Hematopoietic multipotent progenitor cell treated with erythropoietin and hydrocortisone succinate and interleukin-3 and kit ligand, for 17 days (in vitro differentiated cells): ENCODE measurements at regions not wholly inside any gene's neighbourhood (a gene's known extent, or its start where the extent isn't known, plus 50 kb on each side); places are given as distances from the start of the nearest gene placed in this dataset.
"Not testable (repeated sequence)": the region's sequence is repeated elsewhere in the genome, so short reads cannot be mapped to it uniquely, and the experiment has no call there.

Experiments
- DNase-seq: peaks from one replicate; pipeline ENCODE4 v3.0.0-alpha.2; 2015; ENCODE audit warnings: low spot score

DNA sequence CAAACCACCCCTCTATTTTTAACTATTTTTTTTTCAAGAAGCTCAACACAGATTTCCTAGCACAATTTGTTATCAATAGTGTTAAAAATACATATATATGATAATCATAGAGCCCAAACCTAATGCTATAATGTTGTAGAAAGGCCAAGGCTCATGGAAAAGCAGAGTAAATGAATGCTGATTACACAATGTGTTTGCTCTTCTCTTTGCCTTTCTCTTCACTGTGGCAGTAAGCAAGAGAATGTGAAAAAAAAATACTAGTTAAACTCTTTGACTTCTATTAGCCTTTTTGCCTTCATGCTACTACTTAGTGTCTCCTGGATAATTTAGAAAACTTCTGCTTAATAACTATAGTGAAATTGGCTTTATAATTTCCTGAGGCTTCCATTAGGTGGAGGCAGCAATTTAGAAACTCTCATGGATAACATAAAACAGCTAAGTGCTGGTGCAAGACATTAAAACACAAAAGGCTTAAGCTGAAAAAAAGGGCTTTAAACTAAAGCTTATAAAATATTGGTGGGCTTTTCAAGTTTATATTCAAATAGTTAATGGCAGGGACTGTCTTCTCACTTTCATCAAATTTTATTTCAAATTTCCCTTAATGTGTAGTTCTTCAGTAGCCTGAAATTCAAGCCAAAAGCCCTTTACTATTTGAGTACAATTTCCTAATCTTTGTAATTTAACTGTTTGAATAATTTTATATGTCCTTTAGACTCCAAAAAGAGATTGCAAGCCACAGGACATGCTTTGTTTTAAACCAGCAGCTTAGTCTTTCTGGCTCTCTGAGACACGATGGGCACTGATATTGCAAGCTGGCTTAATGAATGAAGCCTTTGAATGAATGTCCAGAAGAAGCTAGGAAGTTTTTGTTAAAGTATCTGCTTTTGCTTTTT lies 2031.8 kb upstream of the CDH6 start:
- no peak for DNase-seq

DNA sequence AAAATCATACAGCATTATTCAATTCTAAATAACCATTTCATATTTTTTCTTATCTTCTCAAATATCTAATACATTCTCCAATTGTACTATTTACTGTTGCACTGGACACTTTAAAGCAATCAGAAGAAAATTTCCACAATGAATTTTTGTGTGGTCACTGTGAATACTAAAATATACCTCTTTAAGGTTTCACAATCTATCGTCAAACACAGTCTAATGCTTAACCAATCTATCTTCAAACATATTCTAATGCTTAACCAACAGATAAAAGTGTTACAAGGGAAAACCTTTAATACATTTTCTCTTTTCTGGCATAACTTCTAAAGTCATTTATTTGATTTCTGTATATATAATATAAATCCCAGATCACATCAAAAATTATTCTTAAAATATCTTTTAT lies 2035.5 kb upstream of the CDH6 start:
- DNase-seq: no peak

DNA sequence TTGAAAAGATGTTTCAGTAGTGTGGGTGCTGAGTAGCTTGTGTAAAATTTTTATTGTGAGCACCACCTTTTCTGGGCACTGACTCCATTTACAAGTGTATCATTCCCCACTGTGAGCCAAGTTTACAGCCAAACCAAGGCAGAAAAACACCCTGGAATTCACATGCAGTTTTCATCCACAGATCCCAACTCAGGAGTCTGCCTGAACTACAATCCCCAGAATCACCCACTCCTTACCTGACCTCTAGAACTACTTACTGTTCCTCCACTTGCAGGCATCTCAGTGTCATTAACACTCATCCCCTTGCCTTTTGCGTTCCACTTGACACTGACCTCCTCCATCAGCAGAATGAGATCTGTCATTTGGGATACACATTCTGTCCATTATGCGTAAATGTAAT lies 2042.6 kb upstream of the CDH6 start:
- no peak for DNase-seq

DNA sequence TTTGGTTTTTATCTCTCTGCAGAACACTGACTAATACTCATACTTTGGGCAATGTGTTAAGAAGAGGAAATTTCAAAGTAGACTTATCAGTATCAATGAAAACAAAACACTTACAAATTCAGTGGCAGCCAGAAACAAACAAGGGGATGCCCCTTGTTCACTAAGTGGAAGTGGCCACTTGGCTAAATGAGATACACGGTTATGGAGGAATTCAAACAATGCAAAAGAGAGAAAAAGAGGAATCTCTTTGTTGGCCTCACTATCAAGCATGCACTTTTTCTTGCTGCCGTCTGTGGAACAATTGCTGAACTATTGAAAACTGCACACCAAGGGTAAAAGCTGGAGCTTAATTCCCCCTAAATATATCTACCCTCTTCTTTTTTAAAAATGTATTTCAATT lies 2044.9 kb upstream of the CDH6 start:
- no peak for DNase-seq

DNA sequence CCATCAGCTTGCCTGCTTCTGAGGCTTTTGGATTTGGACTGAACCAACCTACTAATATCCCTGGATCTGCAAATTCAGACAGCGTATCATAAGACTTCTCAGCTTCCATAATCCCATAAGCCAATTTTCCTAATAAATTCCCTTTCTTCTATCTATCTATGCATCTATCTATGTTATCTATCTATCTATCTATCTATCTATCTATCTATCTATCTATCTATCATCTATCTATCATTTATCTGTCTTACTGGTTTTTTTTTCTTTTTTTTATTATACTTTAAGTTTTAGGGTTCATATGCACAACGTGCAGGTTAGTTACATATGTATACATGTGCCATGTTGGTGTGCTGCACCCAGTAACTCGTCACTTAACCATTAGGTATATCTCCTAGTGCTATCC lies 2045.4 kb upstream of the CDH6 start:
- no peak for DNase-seq

DNA sequence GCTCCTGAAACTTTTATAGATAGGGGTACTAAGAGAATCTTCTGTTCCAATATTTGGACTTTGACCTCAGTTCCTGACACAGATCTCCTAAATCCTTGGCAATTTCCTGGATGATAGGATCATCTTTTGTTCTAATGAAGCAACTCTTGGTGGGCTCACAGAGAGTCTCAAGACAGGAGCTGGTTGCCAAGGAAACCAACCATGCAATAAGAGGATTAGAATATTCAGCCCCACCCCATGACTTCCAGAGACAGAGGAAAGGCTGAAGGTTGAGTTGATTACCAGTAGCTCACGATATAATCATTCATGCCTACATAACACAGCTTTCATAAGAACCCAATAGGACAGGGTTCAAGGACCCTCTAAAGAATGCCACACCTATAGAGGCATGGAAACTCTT lies 2050.2 kb upstream of the CDH6 start:
- DNase-seq: no peak

DNA sequence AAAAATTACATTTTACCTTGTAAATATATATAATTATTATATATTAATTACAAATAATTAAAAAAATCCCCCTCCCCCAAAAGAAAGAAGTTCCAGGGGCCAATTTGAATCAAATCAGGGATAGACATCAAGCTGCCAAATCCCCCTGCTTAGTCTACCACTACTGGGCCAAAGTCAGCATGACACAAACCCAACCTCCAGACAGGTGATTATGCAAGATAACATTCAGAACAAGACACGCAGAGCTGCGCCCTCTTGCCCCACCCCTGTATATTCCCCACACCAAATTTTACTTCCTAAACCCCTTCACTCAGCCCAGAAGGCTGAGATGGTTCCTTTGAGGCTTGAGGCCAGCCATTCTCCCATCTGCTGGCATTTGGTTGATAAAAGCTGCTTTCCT lies 2059.1 kb upstream of the CDH6 start:
- DNase-seq: no peak

DNA sequence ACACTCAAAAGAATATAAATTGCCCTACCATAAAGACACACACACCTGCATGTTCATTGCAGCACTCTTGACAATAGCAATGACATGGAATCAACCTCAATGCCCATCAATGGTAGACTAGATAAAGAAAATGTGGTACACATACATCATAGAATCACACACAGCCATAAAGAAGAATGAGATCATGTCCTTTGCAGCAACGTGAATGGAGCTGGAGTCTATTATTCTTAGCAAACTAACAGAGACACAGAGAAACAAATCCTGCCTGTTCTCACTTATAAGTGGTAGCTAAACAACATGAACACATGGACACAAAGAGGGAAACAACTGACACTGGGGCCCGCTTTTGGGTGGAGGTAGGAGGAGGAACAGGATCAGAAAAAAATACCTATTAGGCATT lies 2062.2 kb upstream of the CDH6 start:
- no peak for DNase-seq

DNA sequence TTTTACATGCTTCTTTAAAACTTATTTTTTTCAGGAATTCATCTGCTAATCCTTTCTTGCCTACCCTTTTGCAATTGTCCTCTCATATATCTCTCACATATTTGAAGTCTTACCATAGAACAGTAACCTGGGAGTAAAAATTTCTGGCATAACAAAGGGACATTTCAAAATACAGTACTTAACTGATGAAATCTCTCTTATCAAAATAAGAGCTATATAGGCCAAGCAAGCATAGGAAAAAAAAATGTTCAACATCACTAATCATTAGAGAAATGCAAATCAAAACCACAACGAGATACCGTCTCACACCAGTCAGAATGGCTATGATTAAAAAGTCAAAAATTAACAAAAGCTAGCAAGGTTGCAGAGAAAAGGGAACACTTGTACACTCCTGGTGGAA lies 2062.7 kb upstream of the CDH6 start:
- DNase-seq: no peak

DNA sequence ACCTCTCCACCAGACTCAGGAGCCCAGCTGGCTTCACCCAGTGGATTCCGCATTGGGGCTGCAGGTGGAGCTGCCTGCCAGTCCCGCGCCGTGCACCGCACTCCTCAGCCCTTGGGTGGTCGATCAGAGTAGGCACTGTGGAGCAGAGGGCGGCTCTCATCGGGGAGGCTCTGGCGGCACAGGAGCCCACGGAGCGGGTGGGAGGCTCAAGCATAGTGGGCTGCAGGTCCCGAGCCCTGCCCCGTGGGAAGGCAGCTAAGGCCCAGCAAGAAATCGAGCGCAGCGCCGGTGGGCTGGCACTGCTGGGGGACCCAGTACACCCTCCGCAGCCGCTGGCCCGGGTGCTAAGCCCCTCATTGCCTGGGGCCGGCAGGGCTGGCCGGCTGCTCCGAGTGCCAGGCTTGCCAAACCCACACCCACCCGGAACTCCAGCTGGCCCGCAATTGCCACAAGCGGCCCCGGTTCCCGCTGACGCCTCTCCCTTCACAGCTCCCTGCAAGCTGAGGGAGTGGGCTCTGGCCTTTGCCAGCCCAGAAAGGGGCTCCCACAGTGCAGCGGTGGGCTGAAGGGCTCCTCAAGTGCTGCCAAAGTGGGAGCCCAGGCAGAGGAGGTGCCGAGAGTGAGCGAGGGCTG lies 2065.8 kb upstream of the CDH6 start:
- not testable (repeated sequence) for DNase-seq

DNA sequence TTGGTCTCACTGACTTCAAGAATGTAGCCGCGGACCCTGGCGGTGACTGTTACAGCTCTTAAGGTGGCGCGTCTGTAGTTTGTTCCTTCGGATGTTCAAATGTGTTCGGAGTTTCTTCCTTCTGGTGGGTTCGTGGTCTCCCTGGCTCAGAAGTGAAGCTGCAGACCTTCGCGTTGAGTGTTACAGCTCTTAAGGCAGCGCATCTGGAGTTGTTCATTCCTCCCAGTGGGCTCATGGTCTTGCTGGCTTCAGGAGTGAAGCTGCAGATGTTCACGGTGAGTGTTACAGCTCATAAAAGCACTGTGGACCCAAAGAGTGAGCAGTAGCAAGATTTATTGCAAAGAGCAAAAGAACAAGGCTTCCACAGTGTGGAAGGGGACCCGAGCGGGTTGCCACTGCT lies 2067.0 kb upstream of the CDH6 start:
- DNase-seq: not testable (repeated sequence)

DNA sequence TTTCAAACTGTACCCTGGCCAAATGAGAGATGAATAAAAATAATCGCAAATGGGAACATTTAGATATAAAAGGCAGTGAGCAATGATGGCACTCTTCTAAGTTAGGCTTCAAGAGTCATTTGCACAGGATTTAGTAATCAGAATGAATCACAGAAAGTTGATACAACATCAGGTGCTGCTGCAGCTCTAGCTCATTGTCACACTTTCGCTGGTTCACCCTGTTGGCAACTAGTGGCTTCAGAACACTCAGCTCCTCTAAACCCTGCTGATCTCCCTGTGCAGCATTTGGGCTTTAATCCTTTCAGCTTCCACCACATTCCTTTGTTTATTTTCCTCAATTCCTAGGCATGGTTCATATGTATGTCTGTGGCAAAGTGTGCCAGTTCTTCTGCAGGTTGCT lies 2071.2 kb upstream of the CDH6 start:
- DNase-seq: no peak

DNA sequence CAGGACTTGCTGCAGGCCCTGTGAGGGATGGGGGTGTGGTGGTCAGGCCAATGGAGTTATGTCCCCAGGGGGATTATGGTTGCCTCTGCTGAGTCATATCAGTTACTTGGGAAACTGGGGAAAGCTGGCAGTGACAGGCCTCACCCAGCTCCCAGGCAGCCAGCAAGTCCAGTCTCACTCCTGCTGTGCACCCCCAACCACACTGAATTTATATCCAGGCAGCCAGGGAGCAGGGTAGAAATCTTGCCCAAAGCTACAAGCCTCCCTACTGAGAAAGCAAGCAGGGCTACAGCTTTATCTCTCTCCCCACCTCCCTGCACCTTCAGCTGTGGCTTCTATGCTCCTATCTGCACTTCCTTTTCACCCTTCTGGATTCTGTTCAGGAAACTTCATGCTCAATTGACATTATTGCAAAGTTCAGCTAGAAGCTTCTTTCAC lies 2076.0 kb upstream of the CDH9 start:
- DNase-seq: no peak

DNA sequence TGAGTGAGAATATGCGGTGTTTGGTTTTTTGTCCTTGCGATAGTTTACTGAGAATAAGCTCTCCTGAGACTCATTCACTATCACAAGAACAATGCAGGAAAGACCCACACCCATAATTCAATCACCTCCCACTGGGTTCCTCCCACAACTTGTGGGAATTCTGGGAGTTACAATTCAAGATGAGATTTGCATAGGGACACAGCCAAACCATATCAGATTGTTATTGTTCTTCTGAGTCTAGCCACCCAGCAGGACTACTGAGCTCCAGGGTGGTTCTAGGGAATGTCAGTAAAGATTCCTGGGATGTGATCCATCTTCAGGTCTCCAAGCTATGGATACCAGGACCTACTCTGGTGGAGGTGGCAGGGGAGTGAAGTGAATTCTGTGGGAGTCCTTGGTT lies 2075.1 kb upstream of the CDH9 start:
- DNase-seq: no peak

DNA sequence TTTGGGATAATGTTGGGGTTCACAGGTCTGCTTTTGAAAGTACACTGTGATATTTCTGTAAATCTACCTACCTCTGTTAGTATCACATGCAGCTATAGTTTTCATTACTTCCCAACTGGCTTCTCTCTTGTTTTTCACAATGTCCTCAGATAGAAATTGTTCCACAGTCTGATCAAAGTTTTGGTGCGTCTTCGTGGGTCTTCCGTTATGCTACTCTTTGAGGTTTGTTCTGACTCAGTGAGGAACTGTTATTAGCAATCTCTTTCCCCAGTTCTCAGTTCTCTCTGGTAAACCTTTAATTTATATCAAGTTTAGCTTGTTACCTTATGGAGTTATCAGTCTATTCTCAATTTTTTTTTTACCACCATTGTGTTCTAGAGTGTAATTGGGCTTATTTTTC lies 2061.2 kb upstream of the CDH9 start:
- DNase-seq: no peak

DNA sequence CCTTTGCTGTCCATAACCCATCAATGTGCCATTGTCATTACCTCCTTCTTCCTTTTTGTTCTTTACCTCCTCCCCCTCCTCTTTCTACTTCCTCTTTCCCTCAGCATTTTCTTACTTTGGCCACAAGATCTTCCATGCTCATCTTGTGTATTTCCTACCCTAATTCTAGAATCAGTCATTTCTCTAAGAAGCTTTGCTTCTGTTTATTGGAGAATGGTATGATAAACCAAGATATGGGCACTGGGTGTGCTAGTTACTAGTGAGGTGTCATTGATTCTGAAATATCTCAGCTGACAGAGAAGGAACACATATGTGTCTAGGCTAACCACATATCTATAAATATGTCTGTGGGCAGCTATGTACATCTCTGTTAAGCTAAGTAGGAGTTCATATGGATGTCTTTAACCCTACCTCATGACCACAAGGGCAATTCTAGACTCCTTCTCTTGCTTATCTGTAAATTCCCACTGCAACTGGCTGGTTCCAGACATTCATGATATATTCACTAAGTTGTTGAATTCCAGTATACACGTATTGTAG lies 2051.3 kb upstream of the CDH9 start:
- no peak for DNase-seq

DNA sequence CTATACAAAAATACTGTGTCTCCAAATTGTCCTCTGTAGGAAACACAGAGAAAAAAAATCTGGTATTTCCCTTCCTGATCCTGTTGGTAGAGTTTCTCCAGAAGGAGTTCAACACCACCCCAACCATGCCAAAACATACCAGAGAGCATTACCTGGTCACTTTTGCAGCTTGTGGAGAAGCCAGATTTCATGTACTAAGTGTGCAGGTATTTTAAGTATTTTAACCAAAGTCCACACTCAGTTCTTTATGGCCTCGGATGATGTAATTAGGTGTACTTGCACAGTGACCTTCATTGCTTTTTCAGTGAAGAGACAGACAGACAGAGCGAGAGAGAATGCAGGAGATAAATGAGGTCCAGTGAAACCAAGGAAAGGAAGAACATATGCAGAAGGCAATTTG lies 2046.8 kb upstream of the CDH9 start:
- no peak for DNase-seq

DNA sequence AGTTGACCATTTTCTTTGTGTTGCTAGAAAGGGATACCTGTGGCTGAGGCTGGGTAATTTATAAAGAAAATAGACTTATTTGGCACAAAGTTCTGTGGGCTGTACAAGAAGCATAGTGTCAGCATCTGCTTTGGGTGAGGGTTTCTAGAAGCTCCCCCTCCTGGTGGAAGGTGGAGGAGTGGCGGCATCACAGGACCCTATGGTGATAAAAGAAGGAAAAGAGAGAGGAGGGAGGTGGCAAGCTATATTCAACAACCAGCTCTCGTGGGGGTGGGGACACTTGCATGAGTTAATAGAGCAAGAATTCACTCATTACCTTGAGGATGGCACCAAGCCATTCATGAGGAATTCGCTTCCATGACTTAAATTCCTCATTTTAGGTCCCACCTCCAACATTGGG lies 2041.4 kb upstream of the CDH9 start:
- DNase-seq: no peak

DNA sequence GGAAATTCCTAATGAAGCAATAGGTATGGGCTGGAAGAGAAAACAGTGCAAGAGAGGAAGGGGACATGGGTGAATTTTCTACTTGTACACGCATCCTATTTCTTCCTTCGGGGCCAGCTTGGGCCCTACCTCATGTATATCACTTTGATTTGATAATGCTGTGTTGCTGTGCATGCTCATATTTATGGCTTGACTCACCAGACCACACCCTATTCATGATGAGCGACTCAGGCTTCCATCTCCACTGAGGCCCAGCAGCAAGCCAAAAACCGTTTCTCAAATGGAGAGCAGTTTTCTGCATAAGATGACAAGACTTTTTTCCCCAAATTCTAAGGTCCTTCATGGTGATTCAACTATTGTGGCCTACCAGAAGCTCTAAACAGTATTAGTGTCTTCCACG lies 2039.1 kb upstream of the CDH9 start:
- DNase-seq: no peak

DNA sequence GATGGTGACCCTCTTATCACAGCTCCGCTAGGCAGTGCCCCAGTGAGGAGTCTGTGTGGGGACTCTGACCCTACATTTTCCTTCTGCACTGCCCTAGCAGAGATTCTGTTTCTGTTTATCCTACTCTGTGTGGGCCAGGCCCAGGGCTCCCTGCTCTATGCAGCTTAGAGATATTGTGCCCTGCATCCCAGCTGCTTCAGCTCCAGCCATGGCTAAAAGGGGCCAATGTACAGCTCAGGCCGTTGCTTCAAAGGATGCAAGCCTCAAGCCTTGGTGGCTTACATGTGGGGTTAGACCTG lies 2030.7 kb upstream of the CDH9 start:
- no peak for DNase-seq

DNA sequence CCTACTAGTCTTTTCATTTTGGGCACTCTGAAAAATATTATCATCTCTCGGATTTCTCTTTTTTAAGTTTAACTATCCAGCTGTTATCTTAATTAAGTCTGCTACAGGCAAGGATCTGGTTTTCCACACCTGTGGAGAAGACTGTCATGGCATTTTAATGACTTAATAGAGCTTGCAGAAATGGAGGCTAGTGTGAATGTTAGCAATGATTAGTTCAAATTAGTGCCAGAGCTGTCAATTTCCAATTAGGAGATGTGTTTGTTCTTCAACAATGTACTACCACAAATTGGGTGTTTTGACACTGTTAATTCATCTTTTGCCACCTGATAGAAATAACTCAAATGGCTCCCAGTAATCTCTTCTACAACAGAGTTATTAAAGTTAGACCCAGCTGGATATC lies 2023.0 kb upstream of the CDH9 start:
- DNase-seq: no peak

DNA sequence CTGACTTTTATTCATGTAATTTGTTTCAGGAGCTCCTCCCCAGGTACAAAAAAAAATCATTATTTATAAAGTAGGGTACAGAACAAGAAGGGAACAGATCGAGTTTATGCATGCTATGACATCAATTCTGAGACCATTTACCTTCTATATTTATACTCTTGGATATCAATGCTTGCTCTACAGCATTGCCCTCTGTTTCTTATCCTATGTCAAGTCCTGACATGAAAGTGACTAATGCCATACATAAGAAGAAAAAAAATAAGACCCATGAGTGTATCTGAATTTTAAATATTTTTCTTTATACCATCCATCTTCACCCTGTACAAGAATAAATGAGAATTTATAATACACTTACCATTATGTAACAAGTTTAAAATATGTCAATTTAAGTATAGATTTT lies 2016.3 kb upstream of the CDH9 start:
- no peak for DNase-seq

DNA sequence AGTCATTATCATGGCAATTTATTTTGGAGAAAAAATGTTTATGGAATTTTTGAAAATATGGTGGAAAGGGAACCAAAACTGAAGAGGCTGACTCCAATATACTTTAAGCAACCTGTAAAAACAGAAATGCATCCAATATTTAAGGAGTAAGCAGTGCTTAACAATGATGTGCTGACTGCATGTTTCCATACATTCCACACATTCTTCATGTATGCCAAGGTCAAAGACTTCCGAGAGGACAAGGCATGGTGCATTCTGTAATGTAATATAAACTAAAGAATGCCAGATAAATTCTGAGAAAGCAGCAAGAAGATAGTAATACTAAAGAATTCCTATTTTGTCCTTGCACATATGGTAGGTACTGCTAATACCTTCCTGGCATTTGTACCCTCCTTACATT lies 2015.9 kb upstream of the CDH9 start:
- no peak for DNase-seq

DNA sequence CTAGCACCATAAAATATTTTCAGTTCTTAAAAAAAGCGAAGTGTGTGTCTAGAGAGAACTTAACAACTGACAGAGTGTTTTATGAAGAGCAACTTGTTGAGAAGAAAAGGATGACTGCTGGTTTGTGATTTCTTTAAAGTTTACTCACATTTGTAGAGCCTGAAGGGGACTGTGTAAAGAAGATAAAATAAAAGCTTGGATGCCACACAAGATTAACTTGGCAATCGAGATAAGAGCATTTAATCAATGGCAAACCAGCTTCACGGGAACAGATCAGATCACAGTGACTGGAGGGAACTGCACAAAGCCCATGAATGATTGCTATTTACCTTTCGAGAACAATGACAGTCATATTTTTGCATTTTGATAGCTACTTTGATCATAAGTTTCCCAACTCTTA lies 2013.1 kb upstream of the CDH9 start:
- no peak for DNase-seq
